ENCODE measurements at regions not wholly inside any gene's neighbourhood (a gene's known extent, or its start where the extent isn't known, plus 50 kb on each side); places are given as distances from the start of the nearest gene placed in this dataset.

DNA sequence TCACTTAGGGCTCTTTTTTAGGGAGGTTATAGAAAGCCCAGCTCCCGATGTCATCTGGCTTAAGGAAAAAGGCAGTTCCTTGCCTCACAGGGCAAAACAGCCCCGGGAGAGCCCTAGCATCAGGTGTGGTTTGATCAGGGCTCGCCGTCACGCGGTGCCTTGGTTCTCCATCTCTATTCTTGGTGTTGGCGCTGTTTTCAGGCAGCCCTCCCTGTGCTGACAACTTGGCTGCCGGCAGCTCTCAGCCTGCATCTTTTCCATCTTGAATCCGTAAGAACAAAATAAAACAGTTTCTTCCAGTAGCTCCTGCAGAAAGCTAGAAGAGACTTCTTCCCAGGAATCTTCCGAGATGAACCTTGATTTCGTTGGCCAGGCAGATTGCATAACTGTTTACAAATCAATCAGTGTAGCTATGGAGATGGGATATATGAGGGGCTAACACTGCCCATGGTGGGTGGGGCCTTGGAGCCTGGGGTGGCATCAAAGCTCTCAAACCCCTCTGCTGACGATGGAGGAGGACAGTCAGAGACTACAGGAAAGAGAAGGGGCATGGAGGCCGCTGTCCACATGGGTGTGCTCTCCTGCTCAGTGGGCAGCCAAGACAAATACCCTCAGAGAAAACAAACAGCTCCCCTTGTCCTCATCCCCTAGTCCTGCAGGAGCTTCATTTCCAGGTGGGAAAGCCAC lies 370.7 kb upstream of the C1orf174 start:
- TF ChIP-seq CTCF (conservative IDR thresholded peaks at IDR 0.05; ENCODE audit: low read depth, low read length) = no peak
- TF ChIP-seq RAD21 (IDR thresholded peaks at IDR 0.05; ENCODE audit: low read length) = no peak
- no peak for TF ChIP-seq CHD1 (IDR thresholded peaks at IDR 0.05; ENCODE audit: low read depth, low read length)
- TF ChIP-seq FOS (IDR thresholded peaks at IDR 0.05; ENCODE audit: low read depth, low read length) = no peak
- TF ChIP-seq POLR2A (IDR thresholded peaks at IDR 0.05; ENCODE audit: low read depth, low read length) = no peak
- TF ChIP-seq ELK1 (IDR thresholded peaks at IDR 0.05; ENCODE audit: borderline replicate concordance, low read depth, low read length) = no peak
- TF ChIP-seq USF2 (IDR thresholded peaks at IDR 0.05; ENCODE audit: low read depth, low read length) = no peak
- TF ChIP-seq SMC3 (IDR thresholded peaks at IDR 0.05; ENCODE audit: low read depth, low read length) = no peak
- no peak for TF ChIP-seq CEBPB (IDR thresholded peaks at IDR 0.05; ENCODE audit: low read depth, low read length)
- TF ChIP-seq MXI1 (IDR thresholded peaks at IDR 0.05; ENCODE audit: borderline replicate concordance, low read depth, low read length) = no peak
- TF ChIP-seq RFX5 (IDR thresholded peaks at IDR 0.05; ENCODE audit: low read depth, low read length) = no peak
- TF ChIP-seq MAFK (IDR thresholded peaks at IDR 0.05; ENCODE audit: low read depth, low read length) = no peak
- no peak for TF ChIP-seq NFE2L2 (IDR thresholded peaks at IDR 0.05; ENCODE audit: low read depth, low read length)
